PC-9 (cell line): ENCODE measurements at regions not wholly inside any gene's neighbourhood (a gene's known extent, or its start where the extent isn't known, plus 50 kb on each side); places are given as distances from the start of the nearest gene placed in this dataset.

ENCODE experiments used
- BruUV-seq: library from RNA; stranded (reverse); fragments of 400-500 nt; replicated peaks from 2 replicates; lab custom pipeline; 2021; lab: Mats Ljungman, UMichigan
- CTCF ChIA-PET: fragments of 300-600 bp; sonication (Branson Sonifier 250); formaldehyde crosslinking; loops from one replicate; lab custom pipeline; 2022; ENCODE audit warnings: antibody characterized with exemption; lab: Charles Lee
- POLR2A ChIA-PET: fragments of 300-600 bp; sonication (Branson Sonifier 250); formaldehyde crosslinking; loops from one replicate; lab custom pipeline; 2022; ENCODE audit warnings: antibody characterized with exemption; ENCODE audit not compliant: unreplicated experiment; lab: Charles Lee
- DNase-seq, 2 experiments: peaks; one replicate each; pipeline versions ENCODE4 v3.0.0 to v3.0.0-alpha.2; 2015 to 2022; ENCODE audit warnings: mixed read lengths in 1 of 2
- H2AFZ ChIP-seq: fragments of 200-600 bp; sonication (generic); 2 replicates; pipeline ENCODE4 v1.8.1; 2017; ENCODE audit warnings: antibody characterized with exemption
- H3F3A ChIP-seq: fragments of 200-600 bp; sonication (generic); 2 replicates; pipeline ENCODE4 v1.8.1; 2017; ENCODE audit warnings: antibody characterized with exemption, mild to moderate bottlenecking, low read depth; ENCODE audit not compliant: insufficient read depth
- H3K27ac ChIP-seq: fragments of 200-600 bp; sonication (generic); 2 replicates; pipeline ENCODE4 v1.6.1; 2016; ENCODE audit warnings: mixed run types
- H3K27me3 ChIP-seq: fragments of 200-600 bp; sonication (generic); 2 replicates; pipeline ENCODE4 v1.6.1; 2016; ENCODE audit warnings: low read depth, mixed run types; ENCODE audit not compliant: insufficient read depth
- H3K36me3 ChIP-seq: fragments of 200-600 bp; sonication (generic); 2 replicates; pipeline ENCODE4 v1.6.1; 2016; ENCODE audit warnings: low read depth, mixed run types
- H3K4me1 ChIP-seq: fragments of 200-600 bp; sonication (generic); replicated peaks from 2 replicates; pipeline ENCODE4 v1.6.1; 2016; ENCODE audit warnings: mixed run types; ENCODE audit not compliant: insufficient read depth
- H3K4me2 ChIP-seq: fragments of 200-600 bp; sonication (generic); 2 replicates; pipeline ENCODE4 v1.6.1; 2017; ENCODE audit warnings: mixed run types
- H3K4me3 ChIP-seq: fragments of 200-600 bp; sonication (generic); 2 replicates; pipeline ENCODE4 v1.6.1; 2016; ENCODE audit warnings: mixed run types
- H3K79me2 ChIP-seq: fragments of 200-600 bp; sonication (generic); 2 replicates; pipeline ENCODE4 v1.6.1; 2017; ENCODE audit warnings: low read depth, mixed run types
- H3K9me2 ChIP-seq: fragments of 200-600 bp; sonication (generic); 2 replicates; pipeline ENCODE4 v1.8.1; 2017; ENCODE audit warnings: mild to moderate bottlenecking; ENCODE audit not compliant: insufficient read depth
- H3K9me3 ChIP-seq: fragments of 200-600 bp; sonication (generic); 2 replicates; pipeline ENCODE4 v1.8.1; 2016; ENCODE audit warnings: low read depth; ENCODE audit not compliant: insufficient read depth
- H4K20me1 ChIP-seq: fragments of 200-600 bp; sonication (generic); 2 replicates; pipeline ENCODE4 v1.8.1; 2017; ENCODE audit not compliant: insufficient read depth
- CTCF ChIP-seq: fragments of 200-600 bp; sonication (generic); conservative IDR thresholded peaks from 2 replicates; pipeline ENCODE4 v1.6.1; 2017; ENCODE audit warnings: mixed run types, antibody characterized with exemption, mild to moderate bottlenecking, moderate library complexity
- EZH2 ChIP-seq: fragments of 200-600 bp; sonication (generic); IDR thresholded peaks from 2 replicates; pipeline ENCODE4 v1.8.0; 2017; ENCODE audit warnings: antibody characterized with exemption, low read depth
- intact Hi-C: fragments of 100-400 bp; cut with micrococcal nuclease; formaldehyde crosslinking; loops from one replicate; pipeline ENCODE4 v1.10.0; 2022; ENCODE audit not compliant: unreplicated experiment

DNA sequence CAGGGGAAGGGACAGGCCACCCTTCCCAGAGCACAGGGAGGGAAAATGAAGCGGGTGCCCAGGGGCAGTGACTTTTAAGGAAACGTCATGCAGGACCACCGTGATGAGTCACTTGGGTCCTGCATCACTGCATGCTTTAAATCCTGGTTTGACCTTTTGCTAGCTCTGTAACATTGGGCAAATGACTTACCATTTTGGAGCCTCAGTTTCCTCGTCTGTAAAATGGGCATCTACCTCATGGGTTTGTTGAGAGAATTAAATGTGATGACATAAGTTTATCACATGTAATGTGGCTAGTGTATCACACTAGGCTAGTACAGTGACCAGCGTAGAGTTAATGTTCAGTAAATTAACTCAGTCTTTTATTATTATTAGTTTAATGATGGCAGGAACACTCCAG lies 114.8 kb upstream of the IGSF21 start:
- Histone ChIP-seq H3K27me3 (peaks cover 24% of the 10 kb centered on the region), H3K4me1 (no peaks in the 10 kb centered on the region), H3K4me3 (no peak overlapping the region), H3K27ac (no peak overlapping the region), H3K79me2 (no peaks in the 10 kb centered on the region), H3K4me2 (no peak overlapping the region), H3K36me3 (no peaks in the 10 kb centered on the region), H3K9me3 (no peaks in the 10 kb centered on the region), H4K20me1 (no peaks in the 10 kb centered on the region), H3K9me2 (no peaks in the 10 kb centered on the region), H3F3A (no peaks in the 10 kb centered on the region), H2AFZ (no peak overlapping the region)
- CTCF ChIA-PET, result no interaction called here
- POLR2A ChIA-PET, result no interaction called here
- intact Hi-C loops, result no loop called here
- DNase-seq, result no peak
- no peak for TF ChIP-seq EZH2
- no peak for TF ChIP-seq CTCF
- BruUV-seq, result no TSS peak

DNA sequence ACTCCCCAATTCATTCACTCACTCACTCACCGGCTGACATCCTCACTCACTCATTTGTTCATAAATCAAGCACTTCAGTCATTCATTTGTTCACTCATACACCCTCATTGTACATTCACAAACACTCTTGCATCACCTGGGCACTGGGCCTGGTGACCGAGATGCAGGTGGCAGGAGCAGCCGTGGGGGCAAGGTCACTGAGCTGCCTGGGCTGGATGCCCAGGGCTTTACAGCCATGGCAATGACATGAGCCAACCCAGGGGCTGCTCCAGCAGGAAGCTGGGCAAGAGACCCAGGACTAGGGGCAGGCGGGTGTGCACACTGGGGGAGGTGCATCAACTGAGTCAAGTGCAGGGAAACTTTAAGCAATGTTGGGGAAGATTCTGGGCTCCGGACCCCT lies 113.6 kb upstream of the IGSF21 start:
- Histone ChIP-seq H3K9me2 (no peaks in the 10 kb centered on the region), H3K4me3 (no peak overlapping the region), H3K27me3 (peaks cover 24% of the 10 kb centered on the region), H3F3A (no peaks in the 10 kb centered on the region), H3K36me3 (no peaks in the 10 kb centered on the region), H3K9me3 (no peaks in the 10 kb centered on the region), H4K20me1 (no peaks in the 10 kb centered on the region), H3K79me2 (no peaks in the 10 kb centered on the region), H3K27ac (no peak overlapping the region), H2AFZ (no peak overlapping the region), H3K4me1 (no peaks in the 10 kb centered on the region), H3K4me2 (no peak overlapping the region)
- ChIA-PET POLR2A (interaction anchor here (0.7 kb wide), 1 partner anchor 264 kb away, joined by 3 read pairs; no protein-coding TSS in a partner anchor), CTCF (no interaction called here)
- no peak for DNase-seq
- no TSS peak for BruUV-seq
- no peak for TF ChIP-seq EZH2
- no peak for TF ChIP-seq CTCF
- intact Hi-C loops, result no loop called here

GRCh38 chr1:17995480-17995879 lies 112.1 kb upstream of the IGSF21 start:
- Histone ChIP-seq H3K4me3 (no peak overlapping the region), H3K27me3 (peaks cover 26% of the 10 kb centered on the region), H3K9me3 (no peaks in the 10 kb centered on the region), H3K36me3 (no peaks in the 10 kb centered on the region), H3F3A (no peaks in the 10 kb centered on the region), H2AFZ (no peak overlapping the region), H3K4me1 (no peaks in the 10 kb centered on the region), H3K27ac (no peak overlapping the region), H3K79me2 (no peaks in the 10 kb centered on the region), H3K4me2 (no peak overlapping the region), H4K20me1 (no peaks in the 10 kb centered on the region), H3K9me2 (no peaks in the 10 kb centered on the region)
- DNase-seq, result no peak
- TF ChIP-seq EZH2 (no peak), CTCF (no peak)
- intact Hi-C loops, result no loop called here
- ChIA-PET POLR2A (no interaction called here), CTCF (no interaction called here)
- no TSS peak for BruUV-seq
